AG09319 (cell line): ENCODE measurements at regions not wholly inside any gene's neighbourhood (a gene's known extent, or its start where the extent isn't known, plus 50 kb on each side); places are given as distances from the start of the nearest gene placed in this dataset.

Source experiments
- DNase-seq: peaks from one replicate; pipeline ENCODE4 v3.0.0-alpha.2; 2010; ENCODE audit warnings: low read depth; ENCODE audit errors: extremely low read depth
- TF ChIP-seq, protein P1 (sequence below): IDR thresholded peaks from 2 replicates; pipeline ENCODE4 v1.5.1; 2011; ENCODE audit warnings: low read depth, mild to moderate bottlenecking, inconsistent platforms, low read length, moderate library complexity

DNA sequence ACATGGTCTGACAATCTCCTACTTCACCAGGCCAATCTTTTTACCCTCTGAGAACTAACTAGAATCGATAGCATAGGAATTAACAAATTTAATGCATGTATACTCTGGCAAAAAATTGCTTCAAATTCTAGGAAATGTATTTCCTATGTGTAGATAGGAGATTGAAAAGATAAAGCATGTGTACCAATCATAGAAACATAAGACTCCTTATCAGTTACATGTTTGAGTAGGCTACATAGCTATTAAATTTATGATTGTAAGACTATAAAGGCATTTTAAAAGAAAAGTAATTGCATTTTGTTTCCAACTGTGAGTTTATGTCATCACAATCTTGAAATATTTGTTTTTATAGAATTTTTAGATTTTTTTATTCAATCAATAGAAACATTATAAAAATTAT, 196.6 kb upstream of the HEY2 start:
- TF ChIP-seq, protein P1, sequence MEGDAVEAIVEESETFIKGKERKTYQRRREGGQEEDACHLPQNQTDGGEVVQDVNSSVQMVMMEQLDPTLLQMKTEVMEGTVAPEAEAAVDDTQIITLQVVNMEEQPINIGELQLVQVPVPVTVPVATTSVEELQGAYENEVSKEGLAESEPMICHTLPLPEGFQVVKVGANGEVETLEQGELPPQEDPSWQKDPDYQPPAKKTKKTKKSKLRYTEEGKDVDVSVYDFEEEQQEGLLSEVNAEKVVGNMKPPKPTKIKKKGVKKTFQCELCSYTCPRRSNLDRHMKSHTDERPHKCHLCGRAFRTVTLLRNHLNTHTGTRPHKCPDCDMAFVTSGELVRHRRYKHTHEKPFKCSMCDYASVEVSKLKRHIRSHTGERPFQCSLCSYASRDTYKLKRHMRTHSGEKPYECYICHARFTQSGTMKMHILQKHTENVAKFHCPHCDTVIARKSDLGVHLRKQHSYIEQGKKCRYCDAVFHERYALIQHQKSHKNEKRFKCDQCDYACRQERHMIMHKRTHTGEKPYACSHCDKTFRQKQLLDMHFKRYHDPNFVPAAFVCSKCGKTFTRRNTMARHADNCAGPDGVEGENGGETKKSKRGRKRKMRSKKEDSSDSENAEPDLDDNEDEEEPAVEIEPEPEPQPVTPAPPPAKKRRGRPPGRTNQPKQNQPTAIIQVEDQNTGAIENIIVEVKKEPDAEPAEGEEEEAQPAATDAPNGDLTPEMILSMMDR = no peak
- DNase-seq = no peak

DNA sequence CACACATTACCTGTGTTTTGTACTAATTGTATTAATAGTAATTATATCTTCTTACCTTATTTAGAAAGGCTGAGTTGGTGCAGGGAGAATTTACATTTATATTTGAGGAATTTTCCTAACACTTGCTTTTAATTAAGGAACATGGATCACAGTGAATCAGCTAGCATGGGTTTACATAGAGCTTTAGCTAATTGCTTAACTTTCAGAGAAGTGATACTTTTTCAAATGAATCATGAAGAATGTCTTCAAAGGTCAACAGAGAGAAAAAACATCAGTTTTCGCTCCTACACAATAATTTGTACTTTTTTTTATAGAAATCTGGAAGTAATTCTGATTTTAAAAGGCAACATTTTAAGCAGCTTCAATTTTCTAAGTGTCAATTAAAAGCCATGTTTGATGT, 195.0 kb upstream of the HEY2 start:
- TF ChIP-seq, protein P1 = no peak
- no peak for DNase-seq

DNA sequence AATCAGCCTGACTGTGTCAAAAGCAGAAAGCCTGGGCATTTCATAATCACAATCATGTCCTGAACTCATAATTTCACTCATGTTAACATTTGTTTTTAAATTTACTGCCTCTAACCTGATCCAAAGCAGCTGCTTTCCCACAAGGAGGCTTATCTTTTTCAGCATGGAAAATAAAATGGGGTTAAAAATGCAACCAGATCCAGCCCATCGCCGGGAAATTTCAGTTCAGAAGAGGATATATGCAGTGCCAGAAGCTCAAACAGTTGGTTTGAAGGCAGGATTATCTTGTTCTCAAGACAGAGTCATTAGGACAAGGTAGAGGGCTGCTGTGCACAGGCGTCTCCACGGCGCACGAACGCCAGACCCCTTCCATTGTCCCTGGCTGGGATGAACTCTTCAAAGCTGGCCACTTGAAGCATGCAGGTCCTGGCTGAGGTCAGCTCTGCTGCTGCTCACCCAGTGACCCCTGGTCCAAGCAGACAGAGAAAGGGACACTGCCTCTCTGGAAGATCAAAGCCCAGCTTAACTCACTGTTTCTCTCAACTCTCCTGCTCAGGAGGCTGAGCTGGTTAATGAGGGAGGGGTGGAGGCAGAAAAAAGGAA, 191.1 kb upstream of the HEY2 start:
- no peak for DNase-seq
- TF ChIP-seq, protein P1 = no peak

DNA sequence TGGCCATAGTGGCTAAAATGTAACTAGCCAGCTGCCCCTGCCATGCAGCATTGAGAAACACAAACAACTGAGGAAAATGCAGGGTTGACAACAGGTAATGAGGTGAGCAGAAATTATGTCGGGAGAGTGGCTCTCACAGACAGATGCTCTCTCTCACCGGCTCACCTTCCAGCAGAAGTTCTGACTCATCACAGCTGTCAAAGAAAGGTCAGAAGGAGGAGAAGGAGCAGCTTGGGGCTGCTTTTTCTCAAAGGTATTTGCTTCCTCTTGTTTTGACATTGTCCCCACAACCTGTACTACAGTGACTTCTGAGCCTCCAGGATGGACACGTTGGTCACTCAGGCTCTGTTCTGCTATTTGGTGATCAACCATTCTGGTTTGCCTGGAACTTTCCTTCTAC, 190.5 kb upstream of the HEY2 start:
- no peak for DNase-seq
- TF ChIP-seq, protein P1 = no peak

DNA sequence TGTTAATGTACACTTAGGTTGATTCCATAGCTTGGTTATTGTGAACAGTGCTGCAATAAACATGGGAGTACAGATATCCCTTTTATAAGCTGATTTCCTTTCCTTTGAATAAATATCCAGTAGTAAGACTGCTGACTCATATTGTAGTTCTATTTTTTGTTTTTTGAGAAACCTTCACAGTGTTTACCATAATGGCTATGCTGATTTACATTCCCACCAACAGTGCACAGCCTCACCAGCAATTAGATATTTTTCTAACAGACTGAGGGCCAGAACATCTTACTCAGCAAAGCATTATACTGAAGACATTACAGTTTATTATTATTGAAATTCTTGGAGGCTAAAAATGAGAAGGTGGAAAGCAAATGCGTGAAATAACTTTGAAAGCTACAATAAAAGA, 187.3 kb upstream of the HEY2 start:
- TF ChIP-seq, protein P1 = no peak
- no peak for DNase-seq

DNA sequence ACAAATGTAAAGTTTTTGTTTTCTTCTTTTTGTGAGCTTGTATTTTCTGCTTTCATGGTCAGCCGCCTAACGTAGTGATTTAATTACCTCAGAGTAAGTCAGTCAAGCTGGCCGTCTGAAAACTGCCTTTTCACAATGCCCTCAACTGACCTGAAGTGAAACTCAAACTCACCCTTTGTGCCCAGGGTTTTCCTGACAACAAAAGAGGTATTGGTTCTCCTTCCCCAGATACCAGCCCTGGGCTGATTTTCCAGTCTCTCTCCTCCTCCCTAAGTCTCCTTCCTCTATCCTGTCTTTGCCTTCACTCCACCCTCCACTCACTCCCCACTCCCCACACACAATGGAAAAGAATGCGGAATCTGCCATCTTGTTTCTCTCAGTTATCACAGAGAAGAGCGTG, 184.5 kb upstream of the HEY2 start:
- TF ChIP-seq, protein P1 = no peak
- no peak for DNase-seq

DNA sequence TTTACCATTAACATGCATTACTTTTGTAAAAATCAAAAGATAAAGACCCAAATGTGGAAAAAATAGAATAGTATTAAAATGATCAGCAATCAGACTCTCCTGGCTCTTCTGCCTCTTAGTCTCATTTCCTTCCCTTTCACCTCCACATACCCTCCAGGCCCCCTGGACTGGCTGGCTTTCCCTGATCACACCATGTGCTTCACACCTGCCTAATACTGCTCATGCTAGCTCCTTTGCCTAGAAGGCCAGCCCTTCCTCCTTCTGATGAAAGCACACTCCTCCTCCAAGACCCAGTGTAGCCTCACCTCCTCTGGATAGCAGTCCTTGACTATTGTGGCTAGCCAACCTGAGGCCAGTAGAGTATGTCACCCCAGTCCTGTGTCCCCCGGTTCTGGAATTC, 182.0 kb upstream of the HEY2 start:
- TF ChIP-seq, protein P1 = no peak
- no peak for DNase-seq
